ENCODE measurements at regions not wholly inside any gene's neighbourhood (a gene's known extent, or its start where the extent isn't known, plus 50 kb on each side); places are given as distances from the start of the nearest gene placed in this dataset.
A peak's percentile ranks its signal among the peaks of the same experiment; 100 is the strongest.

- no peaks in the 10 kb centered on the region for H3K36me3 ChIP-seq (ENCODE audit: control insufficient read depth, low read length)
- H3K27me3 ChIP-seq (ENCODE audit: control insufficient read depth, low read length) = peaks cover 2% of the 10 kb centered on the region; the same call in 1 of the 2 replicates
- no peaks in the 10 kb centered on the region for H3K79me2 ChIP-seq (ENCODE audit: control insufficient read depth, low read length)
- H3K4me1 ChIP-seq (ENCODE audit: control insufficient read depth, low read length) = no peaks in the 10 kb centered on the region
- H4K20me1 ChIP-seq (ENCODE audit: control insufficient read depth, insufficient read depth, low read depth, low read length) = no peaks in the 10 kb centered on the region
- no peaks in the 10 kb centered on the region for H3K9me3 ChIP-seq (ENCODE audit: control insufficient read depth, insufficient read depth, low read length)
- no peaks in the 10 kb centered on the region for H3K9me2 ChIP-seq (replicated peaks; ENCODE audit: control insufficient read depth, low read length)
- H3F3A ChIP-seq (ENCODE audit: control insufficient read depth, insufficient read depth) = no peaks in the 10 kb centered on the region
- H3K4me3 ChIP-seq (ENCODE audit: low read length) = no peak overlapping the region
- no peak for TF ChIP-seq EZH2phosphoT487 (IDR thresholded peaks at IDR 0.05; ENCODE audit: borderline replicate concordance, low read length)
- TF ChIP-seq, protein P1, sequence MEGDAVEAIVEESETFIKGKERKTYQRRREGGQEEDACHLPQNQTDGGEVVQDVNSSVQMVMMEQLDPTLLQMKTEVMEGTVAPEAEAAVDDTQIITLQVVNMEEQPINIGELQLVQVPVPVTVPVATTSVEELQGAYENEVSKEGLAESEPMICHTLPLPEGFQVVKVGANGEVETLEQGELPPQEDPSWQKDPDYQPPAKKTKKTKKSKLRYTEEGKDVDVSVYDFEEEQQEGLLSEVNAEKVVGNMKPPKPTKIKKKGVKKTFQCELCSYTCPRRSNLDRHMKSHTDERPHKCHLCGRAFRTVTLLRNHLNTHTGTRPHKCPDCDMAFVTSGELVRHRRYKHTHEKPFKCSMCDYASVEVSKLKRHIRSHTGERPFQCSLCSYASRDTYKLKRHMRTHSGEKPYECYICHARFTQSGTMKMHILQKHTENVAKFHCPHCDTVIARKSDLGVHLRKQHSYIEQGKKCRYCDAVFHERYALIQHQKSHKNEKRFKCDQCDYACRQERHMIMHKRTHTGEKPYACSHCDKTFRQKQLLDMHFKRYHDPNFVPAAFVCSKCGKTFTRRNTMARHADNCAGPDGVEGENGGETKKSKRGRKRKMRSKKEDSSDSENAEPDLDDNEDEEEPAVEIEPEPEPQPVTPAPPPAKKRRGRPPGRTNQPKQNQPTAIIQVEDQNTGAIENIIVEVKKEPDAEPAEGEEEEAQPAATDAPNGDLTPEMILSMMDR (IDR thresholded peaks at IDR 0.05; ENCODE audit: low read depth, low read length, poor library complexity, severe bottlenecking) = no peak
- H3K4me2 ChIP-seq (ENCODE audit: low read length) = no peak overlapping the region
- no peak overlapping the region for H3K27ac ChIP-seq (ENCODE audit: low read depth, low read length)
Observed at GRCh38 chr3:157573281-157573680, 70.1 kb upstream of the VEPH1 start.

- TF ChIP-seq, protein P1 (IDR thresholded peaks at IDR 0.05; ENCODE audit: low read depth, low read length, poor library complexity, severe bottlenecking) = peak; percentile 90
- no peak for TF ChIP-seq EZH2phosphoT487 (IDR thresholded peaks at IDR 0.05; ENCODE audit: borderline replicate concordance, low read length)
- Histone ChIP-seq H3K36me3 (ENCODE audit: control insufficient read depth, low read length) (no peaks in the 10 kb centered on the region), H3K79me2 (ENCODE audit: control insufficient read depth, low read length) (no peaks in the 10 kb centered on the region), H3K4me2 (ENCODE audit: low read length) (no peak overlapping the region), H3K4me1 (ENCODE audit: control insufficient read depth, low read length) (no peaks in the 10 kb centered on the region), H3K9me2 (replicated peaks; ENCODE audit: control insufficient read depth, low read length) (no peaks in the 10 kb centered on the region), H3K9me3 (ENCODE audit: control insufficient read depth, insufficient read depth, low read length) (no peaks in the 10 kb centered on the region), H4K20me1 (ENCODE audit: control insufficient read depth, insufficient read depth, low read depth, low read length) (no peaks in the 10 kb centered on the region), H3K27ac (ENCODE audit: low read depth, low read length) (no peak overlapping the region), H3K4me3 (ENCODE audit: low read length) (no peak overlapping the region), H3F3A (ENCODE audit: control insufficient read depth, insufficient read depth) (no peaks in the 10 kb centered on the region), H3K27me3 (ENCODE audit: control insufficient read depth, low read length) (peaks cover 2% of the 10 kb centered on the region; the same call in 1 of the 2 replicates)
Observed at GRCh38 chr3:157572559-157573270, 69.5 kb upstream of the VEPH1 start.

DNA sequence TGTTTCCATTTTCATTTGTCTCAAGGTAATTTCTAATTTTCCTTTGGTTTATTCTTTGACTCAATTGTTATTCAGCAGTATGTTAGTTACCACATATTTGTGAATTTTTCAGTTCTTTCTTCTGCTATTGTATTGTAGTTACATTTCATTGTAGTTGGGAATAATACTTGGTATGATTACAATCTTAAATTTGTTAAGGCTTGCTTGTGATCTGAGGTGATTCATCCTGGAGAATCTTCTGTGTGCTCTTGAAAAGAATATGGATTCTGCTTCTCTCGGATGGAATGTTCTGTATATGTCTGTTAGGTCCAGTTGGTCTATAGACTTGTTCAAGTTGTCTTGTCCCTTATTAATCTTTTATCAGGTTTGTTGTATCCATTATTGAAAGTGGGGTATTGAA is 63.4 kb upstream of the VEPH1 start:
- Histone ChIP-seq H3K9me3 (ENCODE audit: control insufficient read depth, insufficient read depth, low read length) (no peaks in the 10 kb centered on the region), H3K4me3 (ENCODE audit: low read length) (no peak overlapping the region), H3K27me3 (ENCODE audit: control insufficient read depth, low read length) (peaks cover 3% of the 10 kb centered on the region; the same call in 1 of the 2 replicates), H3K4me1 (ENCODE audit: control insufficient read depth, low read length) (no peaks in the 10 kb centered on the region), H3K27ac (ENCODE audit: low read depth, low read length) (no peak overlapping the region), H3K79me2 (ENCODE audit: control insufficient read depth, low read length) (no peaks in the 10 kb centered on the region), H3F3A (ENCODE audit: control insufficient read depth, insufficient read depth) (no peaks in the 10 kb centered on the region), H3K4me2 (ENCODE audit: low read length) (no peak overlapping the region), H4K20me1 (ENCODE audit: control insufficient read depth, insufficient read depth, low read depth, low read length) (no peaks in the 10 kb centered on the region), H3K9me2 (replicated peaks; ENCODE audit: control insufficient read depth, low read length) (no peaks in the 10 kb centered on the region), H3K36me3 (ENCODE audit: control insufficient read depth, low read length) (no peaks in the 10 kb centered on the region)
- TF ChIP-seq, protein P1 (IDR thresholded peaks at IDR 0.05; ENCODE audit: low read depth, low read length, poor library complexity, severe bottlenecking) = no peak
- TF ChIP-seq EZH2phosphoT487 (IDR thresholded peaks at IDR 0.05; ENCODE audit: borderline replicate concordance, low read length) = no peak
